Epithelial cell of esophagus (primary cell): ENCODE measurements at regions not wholly inside any gene's neighbourhood (a gene's known extent, or its start where the extent isn't known, plus 50 kb on each side); places are given as distances from the start of the nearest gene placed in this dataset.
A peak's percentile ranks its signal among the peaks of the same experiment; 100 is the strongest.

Source experiments
- DNase-seq: peaks from one replicate; pipeline ENCODE4 v3.0.0; 2010; ENCODE audit warnings: low read depth
- H3K4me3 ChIP-seq: 2 replicates; pipeline ENCODE4 v1.5.1; 2011; ENCODE audit warnings: mild to moderate bottlenecking, low read length, control low read depth
- TF ChIP-seq, protein P1 (sequence below): IDR thresholded peaks from 2 replicates; pipeline ENCODE4 v1.5.1; 2011; ENCODE audit warnings: low read depth, mild to moderate bottlenecking, low read length, control low read depth, inconsistent platforms; ENCODE audit not compliant: insufficient read depth; ENCODE audit errors: missing control alignments

DNA sequence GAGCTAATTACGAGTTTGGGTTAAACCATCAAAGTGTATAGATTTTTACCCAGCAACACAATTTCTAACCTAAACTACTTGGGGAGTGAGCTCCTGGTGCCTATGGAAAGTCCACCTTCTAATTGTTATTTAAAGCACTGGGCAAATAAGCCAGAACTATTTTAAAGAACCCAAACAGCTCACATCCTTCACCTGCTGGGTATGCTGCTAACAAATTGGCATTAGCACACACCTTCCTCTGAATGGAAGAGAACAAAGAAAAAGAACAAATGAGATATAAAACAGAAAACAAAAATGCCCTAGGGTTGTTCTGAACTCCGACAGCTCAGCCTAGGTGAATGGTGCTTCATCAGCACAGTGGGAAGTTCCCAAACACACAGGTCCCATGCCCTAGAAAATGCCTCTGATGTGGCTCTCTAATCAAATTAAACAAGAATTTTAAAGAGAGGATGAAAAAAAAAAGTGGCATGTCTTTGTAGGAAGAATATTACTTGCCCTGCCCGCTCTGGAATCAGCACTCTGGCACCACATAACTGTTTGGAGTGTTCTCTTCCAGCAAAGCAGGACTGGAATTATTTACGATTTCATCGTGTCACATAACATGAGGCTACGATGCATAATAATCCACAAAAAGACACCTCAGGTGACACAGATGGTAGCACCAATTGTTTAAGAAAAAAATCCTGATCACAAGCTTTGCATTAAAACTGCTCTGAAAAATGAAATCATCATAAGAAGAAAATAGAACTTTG, 334.4 kb downstream of the GBE1 start:
- TF ChIP-seq, protein P1, sequence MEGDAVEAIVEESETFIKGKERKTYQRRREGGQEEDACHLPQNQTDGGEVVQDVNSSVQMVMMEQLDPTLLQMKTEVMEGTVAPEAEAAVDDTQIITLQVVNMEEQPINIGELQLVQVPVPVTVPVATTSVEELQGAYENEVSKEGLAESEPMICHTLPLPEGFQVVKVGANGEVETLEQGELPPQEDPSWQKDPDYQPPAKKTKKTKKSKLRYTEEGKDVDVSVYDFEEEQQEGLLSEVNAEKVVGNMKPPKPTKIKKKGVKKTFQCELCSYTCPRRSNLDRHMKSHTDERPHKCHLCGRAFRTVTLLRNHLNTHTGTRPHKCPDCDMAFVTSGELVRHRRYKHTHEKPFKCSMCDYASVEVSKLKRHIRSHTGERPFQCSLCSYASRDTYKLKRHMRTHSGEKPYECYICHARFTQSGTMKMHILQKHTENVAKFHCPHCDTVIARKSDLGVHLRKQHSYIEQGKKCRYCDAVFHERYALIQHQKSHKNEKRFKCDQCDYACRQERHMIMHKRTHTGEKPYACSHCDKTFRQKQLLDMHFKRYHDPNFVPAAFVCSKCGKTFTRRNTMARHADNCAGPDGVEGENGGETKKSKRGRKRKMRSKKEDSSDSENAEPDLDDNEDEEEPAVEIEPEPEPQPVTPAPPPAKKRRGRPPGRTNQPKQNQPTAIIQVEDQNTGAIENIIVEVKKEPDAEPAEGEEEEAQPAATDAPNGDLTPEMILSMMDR: no peak
- no peak for DNase-seq
- no peak overlapping the region for H3K4me3 ChIP-seq

DNA sequence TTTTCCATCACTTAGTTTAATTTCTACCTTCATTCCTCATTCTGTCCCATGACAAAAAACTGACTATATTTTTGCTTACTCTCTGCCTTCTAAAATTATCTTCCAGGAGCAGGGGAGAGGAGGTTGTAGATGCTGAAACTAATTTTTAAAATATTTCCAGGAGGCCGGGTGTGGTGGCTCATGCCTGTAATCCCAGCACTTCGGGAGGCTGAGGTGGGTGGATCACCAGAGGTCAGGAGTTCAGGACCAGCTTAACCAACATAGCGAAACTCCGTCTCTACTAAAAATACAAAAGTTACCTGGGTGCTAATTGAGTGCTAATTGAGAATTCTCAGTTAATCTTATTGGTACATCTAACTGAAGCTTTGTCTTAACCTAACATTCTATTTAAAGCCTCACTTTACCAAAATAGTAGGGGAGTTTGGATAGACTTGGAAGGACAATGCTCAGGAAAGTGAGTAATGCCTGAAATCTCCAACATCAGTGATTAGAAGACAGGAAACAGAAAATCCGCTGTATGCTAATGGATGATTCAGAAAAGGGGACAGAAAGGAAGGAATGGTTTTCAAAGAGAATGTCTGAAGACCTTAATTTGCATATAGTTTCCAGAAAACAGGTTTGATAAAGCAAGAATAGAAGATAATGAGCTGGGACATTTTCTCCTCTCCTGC, 336.1 kb downstream of the GBE1 start:
- DNase-seq: peak; percentile 36
- TF ChIP-seq, protein P1: no peak
- no peak overlapping the region for H3K4me3 ChIP-seq

DNA sequence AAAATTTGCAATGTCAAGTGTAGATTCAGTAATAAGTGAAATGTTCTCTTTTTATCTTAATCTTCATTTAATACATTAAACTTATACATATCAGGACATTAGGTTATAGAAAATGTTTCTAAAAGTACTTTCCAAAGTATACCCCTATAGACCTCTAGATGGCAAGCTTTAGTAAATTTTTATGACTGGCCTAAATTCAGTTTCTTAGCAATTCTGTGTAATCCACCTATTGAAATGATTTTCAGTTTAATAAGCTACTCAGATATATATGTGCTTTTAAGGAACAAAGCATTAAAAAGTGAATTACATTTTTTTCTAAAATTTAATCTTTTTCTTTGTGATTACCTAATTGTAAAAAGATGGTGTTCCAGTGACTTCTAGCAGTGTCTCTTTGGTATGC, 342.2 kb downstream of the GBE1 start:
- TF ChIP-seq, protein P1: peak; percentile 41
- peak; percentile 26 for DNase-seq
- H3K4me3 ChIP-seq: no peak overlapping the region

DNA sequence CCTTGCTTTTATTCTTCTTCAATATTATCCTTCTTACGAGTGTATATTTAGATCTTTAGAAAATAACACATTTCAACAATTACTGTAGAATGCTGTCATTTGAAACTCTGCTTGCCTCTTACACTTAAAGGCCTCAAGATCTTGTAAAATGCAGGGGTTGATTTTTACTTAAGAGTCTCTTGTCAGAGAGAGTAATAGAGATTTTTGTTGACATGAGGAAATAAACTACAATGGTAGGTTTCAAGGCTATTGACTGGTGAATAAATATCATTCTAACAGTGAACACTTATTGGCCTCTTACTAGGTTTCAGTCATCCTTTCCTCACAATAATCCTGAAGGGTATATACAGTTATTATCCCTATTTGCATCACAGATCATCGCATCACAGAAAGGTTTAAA, 344.6 kb downstream of the GBE1 start:
- TF ChIP-seq, protein P1: no peak
- DNase-seq: no peak
- H3K4me3 ChIP-seq: no peak overlapping the region

DNA sequence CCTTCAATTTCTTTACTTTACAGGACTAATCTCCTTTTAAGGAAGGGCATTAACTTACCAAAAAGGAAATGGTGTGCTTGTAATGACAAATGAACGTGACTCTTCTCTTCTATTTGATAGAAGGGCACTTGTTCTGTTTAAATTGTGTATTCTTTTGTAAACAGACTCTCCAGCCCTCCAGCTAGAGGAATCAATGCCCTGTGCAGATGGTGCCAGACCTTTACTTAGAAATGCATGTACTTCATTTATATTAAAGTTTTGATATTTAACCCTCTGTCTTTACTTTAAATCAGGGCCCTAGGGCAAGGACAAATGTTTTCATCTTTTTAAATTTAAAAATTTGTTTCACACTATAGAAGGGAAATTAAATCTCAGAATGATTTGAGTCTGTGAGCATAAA, 355.1 kb downstream of the GBE1 start:
- H3K4me3 ChIP-seq: no peak overlapping the region
- TF ChIP-seq, protein P1: no peak
- DNase-seq: no peak

DNA sequence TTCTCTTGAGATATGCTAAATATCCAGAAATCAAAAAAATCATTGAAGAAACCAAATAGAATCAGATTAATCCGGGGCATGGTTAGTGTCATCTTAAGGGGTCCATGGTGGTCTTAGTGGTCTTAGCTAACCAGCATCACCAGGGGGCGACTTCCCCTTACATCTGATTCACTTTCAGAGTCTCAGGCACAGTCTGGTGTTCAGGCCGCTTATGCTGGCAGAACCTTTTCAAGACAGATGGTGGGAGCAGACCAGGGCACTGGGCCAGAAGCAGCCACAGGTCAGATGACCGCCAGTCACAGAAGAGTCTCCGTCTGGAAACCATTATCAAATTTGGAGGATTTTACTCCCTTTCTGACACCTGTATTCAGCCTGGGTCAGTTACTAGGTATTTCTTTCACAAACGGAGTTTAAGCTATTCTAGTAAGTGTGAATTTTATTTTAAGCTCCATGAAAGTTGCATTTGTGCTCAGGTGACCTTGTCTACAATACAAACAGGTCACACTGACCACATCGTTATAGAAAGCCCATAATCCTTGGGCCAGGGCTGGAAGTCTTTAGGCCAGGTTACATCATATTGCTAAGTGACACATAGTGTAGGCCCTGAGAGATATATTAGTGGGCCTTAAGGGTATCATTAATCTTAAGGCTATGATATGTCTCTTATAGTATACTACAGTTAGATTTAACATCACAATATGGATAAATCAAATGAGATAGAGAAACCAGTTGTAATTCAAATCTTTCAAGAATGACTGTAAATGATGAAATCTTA, 365.5 kb downstream of the GBE1 start:
- DNase-seq: no peak
- TF ChIP-seq, protein P1: no peak
- H3K4me3 ChIP-seq: no peak overlapping the region
